H1 (cell line): ENCODE measurements at regions not wholly inside any gene's neighbourhood (a gene's known extent, or its start where the extent isn't known, plus 50 kb on each side); places are given as distances from the start of the nearest gene placed in this dataset.
"Not testable (repeated sequence)": the region's sequence is repeated elsewhere in the genome, so short reads cannot be mapped to it uniquely, and the experiment has no call there.

ENCODE experiments used
- CTCF ChIA-PET: fragments of 300-600 bp; sonication (Branson Sonifier 250); formaldehyde crosslinking; loops from one replicate; lab custom pipeline; 2021; ENCODE audit not compliant: partially characterized antibody; lab: Charles Lee
- POLR2A ChIA-PET: fragments of 300-600 bp; sonication (Branson Sonifier 250); formaldehyde crosslinking; loops from one replicate; lab custom pipeline; 2021; ENCODE audit warnings: inconsistent platforms; ENCODE audit not compliant: partially characterized antibody; lab: Charles Lee
- DNase-seq, 2 experiments: peaks; one replicate each; pipeline versions ENCODE4 v3.0.0 to v3.0.0-alpha.2; 2010 to 2022; ENCODE audit warnings: low spot score in 2 of 2, low read depth in 1 of 2, mixed read lengths in 1 of 2
- FAIRE-seq: peaks from 2 replicates; lab custom pipeline; 2011; peaks lifted over from hg19 to GRCh38; lab: Jason Lieb, UNC
- H2AFZ ChIP-seq: 2 replicates; pipeline ENCODE4 v1.8.1; 2012; ENCODE audit warnings: low read length, inconsistent platforms
- H2AK5ac ChIP-seq: 2 replicates; pipeline ENCODE4 v1.6.1; 2013; ENCODE audit warnings: low read depth, low read length
- H2BK120ac ChIP-seq: replicated peaks from 2 replicates; pipeline ENCODE3; 2013; ENCODE audit warnings: low read depth, low read length, inconsistent platforms
- H2BK12ac ChIP-seq: 2 replicates; pipeline ENCODE4 v1.6.1; 2013; ENCODE audit warnings: low read depth, low read length
- H2BK15ac ChIP-seq: 2 replicates; pipeline ENCODE4 v1.6.1; 2013; ENCODE audit warnings: low read length
- H2BK20ac ChIP-seq: 2 replicates; pipeline ENCODE4 v1.6.1; 2013; ENCODE audit warnings: low read length
- H2BK5ac ChIP-seq: 2 replicates; pipeline ENCODE4 v1.6.1; 2013; ENCODE audit warnings: low read depth, low read length
- H3K14ac ChIP-seq: 2 replicates; pipeline ENCODE4 v1.6.1; 2013; ENCODE audit warnings: inconsistent platforms; ENCODE audit not compliant: insufficient read length
- H3K18ac ChIP-seq: 2 replicates; pipeline ENCODE4 v1.6.1; 2013; ENCODE audit warnings: low read length; ENCODE audit errors: extremely low read depth
- H3K23ac ChIP-seq: 2 replicates; pipeline ENCODE4 v1.6.1; 2013; ENCODE audit warnings: inconsistent platforms; ENCODE audit not compliant: insufficient read length
- H3K23me2 ChIP-seq: 2 replicates; pipeline ENCODE4 v1.6.1; 2013; ENCODE audit warnings: low read depth, low read length
- H3K27ac ChIP-seq: 2 replicates; pipeline ENCODE4 v1.6.1; 2011; ENCODE audit warnings: low read depth, low read length, inconsistent platforms
- H3K27me3 ChIP-seq, 4 experiments: replicated peaks in 1 of 4; 1 replicate in 1 of 4; 2 replicates in 3 of 4; pipeline versions ENCODE4 v1.6.1 to v1.8.1; 2011 to 2013; ENCODE audit warnings: low read length in 3 of 4, mild to moderate bottlenecking in 3 of 4, inconsistent platforms in 2 of 4, mixed read lengths in 2 of 4, moderate library complexity in 1 of 4; ENCODE audit not compliant: control insufficient read depth in 3 of 4, insufficient read depth in 3 of 4; ENCODE audit errors: extremely low read depth in 1 of 4
- H3K36me3 ChIP-seq, 4 experiments: 2 replicates each; pipeline versions ENCODE4 v1.6.1 to v1.8.1; 2011 to 2013; ENCODE audit warnings: mild to moderate bottlenecking in 4 of 4, low read length in 3 of 4, moderate library complexity in 2 of 4, control low read depth in 1 of 4, inconsistent platforms in 1 of 4; ENCODE audit not compliant: insufficient read depth in 4 of 4, control insufficient read depth in 2 of 4
- H3K4ac ChIP-seq: replicated peaks from 2 replicates; pipeline ENCODE3; 2013; ENCODE audit warnings: low read length, low read depth, mixed read lengths, inconsistent platforms; ENCODE audit not compliant: insufficient read length
- H3K4me1 ChIP-seq, 4 experiments: replicated peaks in 1 of 4; 1 replicate in 1 of 4; 2 replicates in 3 of 4; pipeline versions ENCODE4 v1.6.1 to v1.8.1; 2011 to 2013; ENCODE audit warnings: low read length in 3 of 4, inconsistent platforms in 2 of 4, mixed read lengths in 1 of 4; ENCODE audit not compliant: insufficient read depth in 4 of 4, control insufficient read depth in 3 of 4
- H3K4me2 ChIP-seq, 2 experiments: 2 replicates each; pipeline versions ENCODE4 v1.6.1 to v1.8.1; 2011 to 2013; ENCODE audit warnings: low read depth in 2 of 2, low read length in 2 of 2, control low read depth in 1 of 2, inconsistent platforms in 1 of 2, mild to moderate bottlenecking in 1 of 2; ENCODE audit not compliant: insufficient read depth in 1 of 2
- H3K4me3 ChIP-seq, 4 experiments: fragments of 200-600, 300-600 bp in 1 of 4; sonication (generic), shearing (Covaris generic), sonication (Bioruptor Twin) in 1 of 4; 2 replicates each; pipeline versions ENCODE4 v1.5.1 to v1.8.1; 2011 to 2016; ENCODE audit warnings: low read length in 4 of 4, low read depth in 3 of 4, control low read depth in 2 of 4, inconsistent platforms in 2 of 4, mild to moderate bottlenecking in 2 of 4, mixed read lengths in 1 of 4, moderate library complexity in 1 of 4; ENCODE audit not compliant: insufficient read depth in 2 of 4; ENCODE audit errors: extremely low read depth in 1 of 4
- H3K56ac ChIP-seq: replicated peaks from 2 replicates; pipeline ENCODE3; 2013; ENCODE audit warnings: low read depth, mild to moderate bottlenecking, mixed read lengths, low read length, inconsistent platforms; ENCODE audit not compliant: insufficient read length
- H3K79me1 ChIP-seq: 2 replicates; pipeline ENCODE4 v1.6.1; 2013; ENCODE audit warnings: low read depth, low read length, control low read depth
- H3K79me2 ChIP-seq, 2 experiments: 2 replicates each; pipeline versions ENCODE4 v1.6.1 to v1.8.1; 2012 to 2013; ENCODE audit warnings: low read length in 2 of 2, mild to moderate bottlenecking in 2 of 2, inconsistent platforms in 1 of 2; ENCODE audit not compliant: insufficient read depth in 2 of 2, control insufficient read depth in 1 of 2
- H3K9ac ChIP-seq, 4 experiments: replicated peaks in 1 of 4; 1 replicate in 1 of 4; 2 replicates in 3 of 4; pipeline versions ENCODE4 v1.6.1 to v1.8.1; 2011 to 2013; ENCODE audit warnings: low read depth in 3 of 4, low read length in 3 of 4, control low read depth in 2 of 4, mild to moderate bottlenecking in 2 of 4, moderate library complexity in 2 of 4, inconsistent platforms in 1 of 4; ENCODE audit errors: extremely low read depth in 1 of 4
- H3K9me3 ChIP-seq, 2 experiments: 2 replicates each; pipeline versions ENCODE4 v1.6.1 to v1.8.1; 2012 to 2013; ENCODE audit warnings: mild to moderate bottlenecking in 2 of 2, moderate library complexity in 2 of 2, control low read depth in 1 of 2, inconsistent platforms in 1 of 2, low read depth in 1 of 2, low read length in 1 of 2, mixed read lengths in 1 of 2; ENCODE audit not compliant: insufficient read depth in 2 of 2
- H4K20me1 ChIP-seq, 2 experiments: replicated peaks in 1 of 2; 2 replicates each; pipeline versions ENCODE3 to v1.8.1; 2011 to 2013; ENCODE audit warnings: inconsistent platforms in 2 of 2, low read length in 2 of 2, mild to moderate bottlenecking in 1 of 2; ENCODE audit not compliant: insufficient read depth in 2 of 2, control insufficient read depth in 1 of 2
- H4K5ac ChIP-seq: 2 replicates; pipeline ENCODE4 v1.6.1; 2013; ENCODE audit warnings: low read length, low read depth, mixed read lengths, inconsistent platforms; ENCODE audit not compliant: insufficient read length
- H4K8ac ChIP-seq: 2 replicates; pipeline ENCODE4 v1.8.0; 2013; ENCODE audit warnings: mild to moderate bottlenecking, moderate library complexity, low read length, inconsistent platforms; ENCODE audit not compliant: insufficient read depth; ENCODE audit errors: extremely low read depth
- H4K91ac ChIP-seq: replicated peaks from 2 replicates; pipeline ENCODE3; 2013; ENCODE audit warnings: low read length, mixed read lengths, inconsistent platforms; ENCODE audit not compliant: insufficient read length
- WGBS, 2 experiments: shearing (Covaris generic) in 1 of 2; methylation state at CpG; one replicate each; pipeline versions ENCODE4 v1.1.6 to v1.1.7; 2013 to 2015; ENCODE audit warnings: low lambda C conversion rate in 2 of 2, mixed read lengths in 2 of 2, inconsistent platforms in 1 of 2, low coverage in 1 of 2, missing lambda C conversion rate in 1 of 2; ENCODE audit not compliant: insufficient replicate concordance in 2 of 2, insufficient coverage in 1 of 2, insufficient read length in 1 of 2; ENCODE audit errors: extremely low coverage in 1 of 2, missing lambda C conversion rate in 1 of 2; 5-methylcytosine and 5-hydroxymethylcytosine counted together

GRCh38 chr13:86253497-86253896 is 454.3 kb upstream of the SLITRK6 start:
- H3K56ac ChIP-seq, H3K4me3 ChIP-seq, H2BK15ac ChIP-seq, H3K14ac ChIP-seq, H3K36me3 ChIP-seq, H3K9ac ChIP-seq, H3K9me3 ChIP-seq, H2AK5ac ChIP-seq, H4K91ac ChIP-seq, POLR2A ChIA-PET, H4K5ac ChIP-seq, H2BK12ac ChIP-seq, H3K4ac ChIP-seq, H3K23ac ChIP-seq, H3K4me2 ChIP-seq, H3K4me1 ChIP-seq, H3K27me3 ChIP-seq, H3K18ac ChIP-seq, H3K79me1 ChIP-seq, H2BK120ac ChIP-seq, H3K27ac ChIP-seq, H3K79me2 ChIP-seq, H4K20me1 ChIP-seq, H3K23me2 ChIP-seq, FAIRE-seq, H2BK5ac ChIP-seq, H2AFZ ChIP-seq, CTCF ChIA-PET, H4K8ac ChIP-seq, DNase-seq, H2BK20ac ChIP-seq: not testable (repeated sequence)
- no CpG with 5 or more reads among the region's 5 CpGs for WGBS, 2 experiments

GRCh38 chr13:86255820-86256219 is 456.6 kb upstream of the SLITRK6 start:
- H3K56ac ChIP-seq, CTCF ChIA-PET, H4K91ac ChIP-seq, H3K9ac ChIP-seq, H3K36me3 ChIP-seq, H3K4me1 ChIP-seq, H3K9me3 ChIP-seq, H2BK120ac ChIP-seq, H2AK5ac ChIP-seq, H4K8ac ChIP-seq, H2AFZ ChIP-seq, H3K4ac ChIP-seq, H3K23ac ChIP-seq, H2BK12ac ChIP-seq, H3K4me3 ChIP-seq, H4K20me1 ChIP-seq, H3K23me2 ChIP-seq, H3K18ac ChIP-seq, POLR2A ChIA-PET, H3K79me2 ChIP-seq, DNase-seq, H3K79me1 ChIP-seq, H2BK20ac ChIP-seq, H3K27ac ChIP-seq, H2BK15ac ChIP-seq, H3K14ac ChIP-seq, H3K27me3 ChIP-seq, FAIRE-seq, H2BK5ac ChIP-seq, H4K5ac ChIP-seq, H3K4me2 ChIP-seq: not testable (repeated sequence)
- WGBS, 2 experiments: no CpG with 5 or more reads among the region's 2 CpGs
